Thyroid gland (tissue), 4 donors: ENCODE measurements at regions not wholly inside any gene's neighbourhood (a gene's known extent, or its start where the extent isn't known, plus 50 kb on each side); places are given as distances from the start of the nearest gene placed in this dataset.

Experiments
- DNase-seq, 2 donors: peaks; one replicate each; pipeline ENCODE4 v3.0.0-alpha.2; 2019
- H3K27ac ChIP-seq, 3 donors: fragments of 200-600 bp; sonication (generic); 1 replicate in 2 of 3; 2 replicates in 1 of 3; pipeline ENCODE4 v1.5.1; 2016 to 2019; ENCODE audit warnings: mild to moderate bottlenecking in 1 of 3, moderate library complexity in 1 of 3
- H3K27me3 ChIP-seq: fragments of 200-600 bp; sonication (generic); one replicate; pipeline ENCODE4 v1.5.1; 2019
- H3K36me3 ChIP-seq, 2 donors: fragments of 200-600 bp; sonication (generic); one replicate each; pipeline ENCODE4 v1.5.1; 2016 to 2019
- H3K4me1 ChIP-seq, 2 donors: fragments of 200-600 bp; sonication (generic); one replicate each; pipeline ENCODE4 v1.5.1; 2017 to 2019
- H3K4me3 ChIP-seq, 3 donors: fragments of 200-600 bp; sonication (generic); replicated peaks in 1 of 3; 1 replicate in 2 of 3; 2 replicates in 1 of 3; pipeline ENCODE4 v1.5.1; 2016; ENCODE audit warnings: mild to moderate bottlenecking in 1 of 3
- H3K9me3 ChIP-seq: fragments of 200-600 bp; sonication (generic); one replicate; pipeline ENCODE4 v1.5.1; 2017
- POLR2A ChIP-seq, 2 donors: fragments of 450-650 bp; IDR thresholded peaks; one replicate each; pipeline ENCODE4 v1.6.1; 2017; ENCODE audit warnings: antibody characterized with exemption in 2 of 2, mild to moderate bottlenecking in 2 of 2, moderate library complexity in 1 of 2
- WGBS, 2 donors: methylation state at CpG; one replicate each; pipeline ENCODE4 v1.1.5; 2017; 5-methylcytosine and 5-hydroxymethylcytosine counted together
- intact Hi-C: fragments of 100-400 bp; cut with DNase I; formaldehyde crosslinking; loops from one replicate; pipeline ENCODE4 v1.15.1; 2023
- TF ChIP-seq, protein P1 (sequence below), 6 experiments: fragments of 200-600 bp in 3 of 6; fragments of 450-650 bp in 3 of 6; sonication (generic) in 3 of 6; IDR thresholded peaks; one replicate each; pipeline ENCODE4 v1.5.1; 2016 to 2019; ENCODE audit warnings: antibody characterized with exemption in 6 of 6, mild to moderate bottlenecking in 2 of 6, inconsistent platforms in 1 of 6, moderate library complexity in 1 of 6

DNA sequence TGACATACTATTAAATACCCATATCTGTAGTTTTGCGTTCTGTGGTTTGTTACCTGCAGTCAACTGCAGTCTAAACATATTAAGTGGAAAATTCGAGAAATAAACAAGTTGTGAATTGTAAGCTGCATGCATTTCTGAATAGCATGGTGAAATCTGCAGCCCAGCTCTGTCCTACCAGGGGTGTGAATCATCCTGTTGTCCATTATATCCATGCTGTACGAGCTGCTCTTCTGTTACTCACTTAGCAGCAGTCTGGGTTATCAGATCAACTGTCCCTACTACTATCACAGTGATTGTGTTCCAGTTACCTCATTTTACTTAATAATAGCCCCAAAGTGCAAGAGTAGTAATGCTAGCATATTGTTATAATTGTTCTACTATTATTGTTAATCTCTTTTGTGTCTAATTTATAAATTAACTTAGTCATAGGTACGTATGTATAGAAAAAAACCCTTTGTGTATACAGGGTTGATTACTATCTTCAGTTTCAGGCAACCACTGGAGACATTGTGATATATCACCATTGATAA, 173.7 kb upstream of the FAT4 start:
- H3K9me3 ChIP-seq: no peaks in the 10 kb centered on the region
- WGBS, 2 donors: 91 to 95% methylated on average over 4 of the region's 4 CpGs
- H3K4me1 ChIP-seq: no peaks in the 10 kb centered on the region
- intact Hi-C loops: no loop called here
- no peak overlapping the region for H3K27ac ChIP-seq
- H3K36me3 ChIP-seq: no peaks in the 10 kb centered on the region
- no peaks in the 10 kb centered on the region for H3K27me3 ChIP-seq
- TF ChIP-seq, protein P1, sequence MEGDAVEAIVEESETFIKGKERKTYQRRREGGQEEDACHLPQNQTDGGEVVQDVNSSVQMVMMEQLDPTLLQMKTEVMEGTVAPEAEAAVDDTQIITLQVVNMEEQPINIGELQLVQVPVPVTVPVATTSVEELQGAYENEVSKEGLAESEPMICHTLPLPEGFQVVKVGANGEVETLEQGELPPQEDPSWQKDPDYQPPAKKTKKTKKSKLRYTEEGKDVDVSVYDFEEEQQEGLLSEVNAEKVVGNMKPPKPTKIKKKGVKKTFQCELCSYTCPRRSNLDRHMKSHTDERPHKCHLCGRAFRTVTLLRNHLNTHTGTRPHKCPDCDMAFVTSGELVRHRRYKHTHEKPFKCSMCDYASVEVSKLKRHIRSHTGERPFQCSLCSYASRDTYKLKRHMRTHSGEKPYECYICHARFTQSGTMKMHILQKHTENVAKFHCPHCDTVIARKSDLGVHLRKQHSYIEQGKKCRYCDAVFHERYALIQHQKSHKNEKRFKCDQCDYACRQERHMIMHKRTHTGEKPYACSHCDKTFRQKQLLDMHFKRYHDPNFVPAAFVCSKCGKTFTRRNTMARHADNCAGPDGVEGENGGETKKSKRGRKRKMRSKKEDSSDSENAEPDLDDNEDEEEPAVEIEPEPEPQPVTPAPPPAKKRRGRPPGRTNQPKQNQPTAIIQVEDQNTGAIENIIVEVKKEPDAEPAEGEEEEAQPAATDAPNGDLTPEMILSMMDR (IDR thresholded peaks at IDR 0.05): no peak
- no peak for TF ChIP-seq POLR2A (IDR thresholded peaks at IDR 0.05)
- H3K4me3 ChIP-seq: no peak overlapping the region
- DNase-seq: no peak

DNA sequence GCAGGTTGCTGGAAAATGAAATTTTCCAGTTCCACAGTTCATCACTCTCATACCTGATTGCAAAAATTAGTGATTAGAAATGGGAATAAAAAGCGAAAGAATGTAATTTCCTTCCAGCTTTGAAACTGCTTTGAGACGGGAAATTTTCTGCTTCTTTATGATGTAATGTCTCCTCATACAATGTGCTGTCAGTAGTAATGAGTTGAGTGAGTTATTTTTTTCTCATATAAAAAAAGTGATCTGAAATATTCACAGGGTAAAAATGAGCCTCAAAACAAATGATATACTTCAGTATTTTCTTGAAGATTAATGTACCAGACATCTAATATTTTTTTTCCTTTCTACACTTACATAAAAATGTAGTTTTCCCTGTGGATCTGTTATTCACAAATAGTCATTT, 179.1 kb upstream of the FAT4 start:
- TF ChIP-seq, protein P1 (IDR thresholded peaks at IDR 0.05): no peak
- no peak for TF ChIP-seq POLR2A (IDR thresholded peaks at IDR 0.05)
- WGBS, 2 donors: 60 to 80% methylated on average over 2 of the region's 2 CpGs
- H3K4me3 ChIP-seq: no peak overlapping the region
- no peaks in the 10 kb centered on the region for H3K27me3 ChIP-seq
- intact Hi-C loops: no loop called here
- H3K4me1 ChIP-seq: no peaks in the 10 kb centered on the region
- H3K27ac ChIP-seq: no peak overlapping the region
- no peaks in the 10 kb centered on the region for H3K36me3 ChIP-seq
- no peak for DNase-seq
- H3K9me3 ChIP-seq: no peaks in the 10 kb centered on the region

GRCh38 chr4:125132729-125133128, 182.0 kb upstream of the FAT4 start:
- 73% methylated on average over 2 of the region's 2 CpGs for WGBS, 2 donors
- H3K4me3 ChIP-seq: no peak overlapping the region
- no peaks in the 10 kb centered on the region for H3K36me3 ChIP-seq
- no peak for DNase-seq
- no peaks in the 10 kb centered on the region for H3K9me3 ChIP-seq
- H3K4me1 ChIP-seq: no peaks in the 10 kb centered on the region
- no peak overlapping the region for H3K27ac ChIP-seq
- TF ChIP-seq POLR2A (IDR thresholded peaks at IDR 0.05): no peak
- TF ChIP-seq, protein P1 (IDR thresholded peaks at IDR 0.05): no peak
- intact Hi-C loops: no loop called here
- no peaks in the 10 kb centered on the region for H3K27me3 ChIP-seq

DNA sequence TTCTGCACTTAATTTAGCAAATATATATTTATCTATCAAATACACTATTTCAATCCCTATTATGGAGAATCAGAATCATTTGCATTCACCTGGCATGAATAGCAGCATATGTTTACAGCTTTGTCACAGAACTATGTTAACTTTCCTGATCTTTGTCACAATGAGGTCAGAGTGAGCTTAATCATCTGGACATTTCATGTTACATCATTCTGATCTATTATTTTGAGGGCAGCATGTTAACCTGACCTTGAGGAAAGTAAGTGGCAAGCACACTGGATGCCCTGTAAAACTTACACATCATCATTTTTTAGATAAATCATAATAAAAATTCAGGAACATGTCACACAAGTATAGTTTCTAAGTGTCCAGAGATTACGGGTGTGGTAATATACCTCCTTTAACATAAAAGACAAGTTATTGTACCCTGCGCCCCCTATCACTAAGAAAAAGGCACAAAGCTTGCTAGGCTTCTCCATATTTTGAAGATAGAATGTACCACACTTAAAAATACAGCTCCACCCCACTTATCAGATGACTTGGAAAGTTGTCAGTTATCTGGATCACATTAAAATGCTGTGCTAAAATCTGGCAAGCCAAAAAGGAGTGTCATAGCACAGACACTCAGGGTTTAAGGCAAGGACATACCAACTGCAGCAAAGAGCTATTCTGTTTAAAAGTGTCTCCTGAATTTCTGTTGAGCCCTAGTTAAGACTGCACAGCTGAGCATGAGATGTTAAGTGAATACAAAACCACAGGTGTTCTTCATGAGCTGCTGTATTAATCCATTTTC, 182.7 kb upstream of the FAT4 start:
- no peaks in the 10 kb centered on the region for H3K27me3 ChIP-seq
- intact Hi-C loops: no loop called here
- H3K36me3 ChIP-seq: no peaks in the 10 kb centered on the region
- no peak for TF ChIP-seq POLR2A (IDR thresholded peaks at IDR 0.05)
- TF ChIP-seq, protein P1 (IDR thresholded peaks at IDR 0.05): no peak
- no peaks in the 10 kb centered on the region for H3K4me1 ChIP-seq
- DNase-seq: no peak
- H3K27ac ChIP-seq: no peak overlapping the region
- H3K4me3 ChIP-seq: no peak overlapping the region
- 84 to 91% methylated on average over 2 of the region's 2 CpGs for WGBS, 2 donors
- H3K9me3 ChIP-seq: no peaks in the 10 kb centered on the region

DNA sequence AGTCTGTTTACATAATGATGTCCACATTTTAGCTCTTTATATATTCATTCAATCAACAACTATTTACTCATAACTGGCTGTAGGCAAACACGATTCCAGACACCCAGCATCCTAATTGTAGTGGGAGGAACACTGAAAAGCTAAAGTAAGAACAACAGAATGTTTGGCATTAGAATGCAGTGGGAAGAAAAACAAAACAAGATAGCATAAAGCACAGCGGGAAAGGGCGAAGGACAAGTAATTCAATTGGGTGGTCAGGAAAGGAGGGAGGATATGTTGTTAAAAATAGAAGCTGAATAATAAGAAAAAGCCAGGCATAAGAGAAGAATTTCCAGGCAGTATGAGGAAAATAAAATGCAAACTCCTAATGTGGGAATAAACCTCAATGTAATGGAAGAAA, 189.5 kb upstream of the FAT4 start:
- Histone ChIP-seq H3K9me3 (no peaks in the 10 kb centered on the region), H3K4me1 (no peaks in the 10 kb centered on the region), H3K4me3 (no peak overlapping the region), H3K36me3 (no peaks in the 10 kb centered on the region), H3K27me3 (no peaks in the 10 kb centered on the region), H3K27ac (no peak overlapping the region)
- 58 to 66% methylated on average over 3 of the region's 3 CpGs for WGBS, 2 donors
- DNase-seq: no peak
- intact Hi-C loops: no loop called here
- TF ChIP-seq POLR2A (IDR thresholded peaks at IDR 0.05): no peak
- TF ChIP-seq, protein P1 (IDR thresholded peaks at IDR 0.05): no peak
